ENCODE measurements at regions not wholly inside any gene's neighbourhood (a gene's known extent, or its start where the extent isn't known, plus 50 kb on each side); places are given as distances from the start of the nearest gene placed in this dataset.

DNA sequence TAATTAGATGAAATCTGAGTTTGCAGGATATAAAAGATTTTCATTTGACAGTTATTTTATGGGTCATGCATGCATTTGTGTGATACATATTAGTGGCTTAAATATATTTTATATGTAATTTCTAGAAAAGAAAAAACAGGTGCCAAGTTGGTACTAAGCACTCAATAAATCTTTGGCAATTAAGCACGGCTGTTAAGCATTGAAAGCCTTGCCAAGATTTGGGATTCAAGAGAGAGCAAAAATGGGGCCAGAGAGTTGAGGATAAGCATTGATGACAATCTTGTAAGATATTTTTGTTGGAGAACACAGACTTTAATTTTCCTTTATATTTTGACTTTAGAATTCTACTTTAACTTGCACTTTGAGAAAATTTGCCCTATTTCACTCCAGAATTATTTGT lies 249.8 kb upstream of the MAD2L1 start:
- no peak overlapping the region for H3K27ac ChIP-seq (replicated peaks; ENCODE audit: low read length)
- no peak overlapping the region for H2AK5ac ChIP-seq (ENCODE audit: low read depth, low read length)

DNA sequence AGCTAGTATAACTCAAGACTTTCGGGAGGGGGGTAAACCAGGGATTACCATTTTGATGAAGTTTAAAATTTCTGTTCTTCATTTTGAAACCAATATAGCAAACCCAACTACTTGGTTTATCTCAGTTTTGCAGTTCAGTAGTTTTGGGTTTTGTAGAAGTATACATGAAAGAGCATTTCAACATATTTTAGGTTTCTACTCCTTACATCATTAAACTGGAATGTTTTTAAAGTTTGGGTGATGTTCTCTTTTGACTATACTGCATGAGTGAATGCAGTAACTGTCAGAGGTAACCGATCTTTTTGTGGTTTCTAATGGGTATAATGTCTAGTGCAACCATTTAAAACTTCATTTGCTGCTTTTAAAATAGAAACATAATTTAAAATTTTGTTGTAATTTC lies 248.3 kb upstream of the MAD2L1 start:
- H3K4me3 ChIP-seq (ENCODE audit: low read length in 2 of 2) = no peak overlapping the region
- H2BK15ac ChIP-seq (ENCODE audit: low read length) = no peak overlapping the region
- DNase-seq (ENCODE audit: low spot score) = no peak
- peaks cover 2 to 7% of the 10 kb centered on the region in 2 donors for H3K4me1 ChIP-seq (ENCODE audit: control insufficient read depth in 2 of 2, insufficient read depth in 1 of 2, low read depth in 1 of 2, low read length in 2 of 2)
- H3K27me3 ChIP-seq (ENCODE audit: control insufficient read depth in 3 of 3, insufficient read depth in 3 of 3, low read depth in 1 of 3, low read length in 3 of 3) = no peaks in the 10 kb centered on the region
- no peak overlapping the region for H3K27ac ChIP-seq (replicated peaks; ENCODE audit: low read length)
- H3K18ac ChIP-seq (ENCODE audit: low read length) = no peak overlapping the region
- H2BK12ac ChIP-seq (ENCODE audit: low read length) = no peak overlapping the region
- no peak overlapping the region for H2AK5ac ChIP-seq (ENCODE audit: low read depth, low read length)
- no peak overlapping the region for H3K9ac ChIP-seq (ENCODE audit: low read depth, low read length, poor library complexity)
- no peak overlapping the region for H4K8ac ChIP-seq (ENCODE audit: low read depth, low read length)
- H3K4me2 ChIP-seq (ENCODE audit: insufficient read depth, low read length, poor library complexity, severe bottlenecking) = no peak overlapping the region
- WGBS, 2 donors (ENCODE audit: extremely low coverage in 2 of 2, insufficient read length in 2 of 2, insufficient replicate concordance in 1 of 2) = no CpG with 5 or more reads among the region's 2 CpGs
- H2BK5ac ChIP-seq (ENCODE audit: low read length) = no peak overlapping the region
- H3K4ac ChIP-seq (ENCODE audit: low read length) = no peak overlapping the region
- H3K23ac ChIP-seq (ENCODE audit: low read depth, low read length, poor library complexity) = no peak overlapping the region
- H2BK120ac ChIP-seq (ENCODE audit: low read depth, low read length) = no peak overlapping the region
- H4K91ac ChIP-seq (ENCODE audit: low read depth, low read length, poor library complexity) = no peak overlapping the region
- no peaks in the 10 kb centered on the region for H3K79me1 ChIP-seq (ENCODE audit: low read depth, low read length)
- no peak overlapping the region for H3K14ac ChIP-seq (ENCODE audit: low read length)
- H3K9me3 ChIP-seq (replicated peaks in 1 of 2; ENCODE audit: control insufficient read depth in 2 of 2, insufficient read depth in 1 of 2, low read depth in 1 of 2, low read length in 2 of 2) = peaks cover 0 to 5% of the 10 kb centered on the region in 2 donors
- H2AFZ ChIP-seq (ENCODE audit: low read length) = no peak overlapping the region
- H3K36me3 ChIP-seq (replicated peaks in 1 of 2; ENCODE audit: control insufficient read depth in 2 of 2, insufficient read depth in 2 of 2, low read length in 2 of 2) = no peaks in the 10 kb centered on the region

More for the DNA sequence above, 249.8 kb upstream of the MAD2L1 start:
- no peak overlapping the region for H3K4me3 ChIP-seq (ENCODE audit: low read length in 2 of 2)
- DNase-seq (ENCODE audit: low spot score) = no peak
- H3K9ac ChIP-seq (ENCODE audit: low read depth, low read length, poor library complexity) = no peak overlapping the region
- H3K9me3 ChIP-seq (replicated peaks in 1 of 2; ENCODE audit: control insufficient read depth in 2 of 2, insufficient read depth in 1 of 2, low read depth in 1 of 2, low read length in 2 of 2) = no peaks in the 10 kb centered on the region
- no peak overlapping the region for H2BK12ac ChIP-seq (ENCODE audit: low read length)
- H2BK120ac ChIP-seq (ENCODE audit: low read depth, low read length) = no peak overlapping the region
- H2BK15ac ChIP-seq (ENCODE audit: low read length) = no peak overlapping the region
- no peak overlapping the region for H2BK5ac ChIP-seq (ENCODE audit: low read length)
- H4K91ac ChIP-seq (ENCODE audit: low read depth, low read length, poor library complexity) = no peak overlapping the region
- H3K4ac ChIP-seq (ENCODE audit: low read length) = no peak overlapping the region
- no peak overlapping the region for H3K18ac ChIP-seq (ENCODE audit: low read length)
- no peak overlapping the region for H2AFZ ChIP-seq (ENCODE audit: low read length)
- no peak overlapping the region for H3K14ac ChIP-seq (ENCODE audit: low read length)
- H3K23ac ChIP-seq (ENCODE audit: low read depth, low read length, poor library complexity) = no peak overlapping the region
- H3K36me3 ChIP-seq (replicated peaks in 1 of 2; ENCODE audit: control insufficient read depth in 2 of 2, insufficient read depth in 2 of 2, low read length in 2 of 2) = no peaks in the 10 kb centered on the region
- H3K4me2 ChIP-seq (ENCODE audit: insufficient read depth, low read length, poor library complexity, severe bottlenecking) = no peak overlapping the region
- peaks cover 2 to 7% of the 10 kb centered on the region in 2 donors for H3K4me1 ChIP-seq (ENCODE audit: control insufficient read depth in 2 of 2, insufficient read depth in 1 of 2, low read depth in 1 of 2, low read length in 2 of 2)
- H3K27me3 ChIP-seq (ENCODE audit: control insufficient read depth in 3 of 3, insufficient read depth in 3 of 3, low read depth in 1 of 3, low read length in 3 of 3) = no peaks in the 10 kb centered on the region
- H4K8ac ChIP-seq (ENCODE audit: low read depth, low read length) = no peak overlapping the region
- WGBS, 2 donors (ENCODE audit: extremely low coverage in 2 of 2, insufficient read length in 2 of 2, insufficient replicate concordance in 1 of 2) = no CpG with 5 or more reads among the region's 1 CpG
- no peaks in the 10 kb centered on the region for H3K79me1 ChIP-seq (ENCODE audit: low read depth, low read length)

DNA sequence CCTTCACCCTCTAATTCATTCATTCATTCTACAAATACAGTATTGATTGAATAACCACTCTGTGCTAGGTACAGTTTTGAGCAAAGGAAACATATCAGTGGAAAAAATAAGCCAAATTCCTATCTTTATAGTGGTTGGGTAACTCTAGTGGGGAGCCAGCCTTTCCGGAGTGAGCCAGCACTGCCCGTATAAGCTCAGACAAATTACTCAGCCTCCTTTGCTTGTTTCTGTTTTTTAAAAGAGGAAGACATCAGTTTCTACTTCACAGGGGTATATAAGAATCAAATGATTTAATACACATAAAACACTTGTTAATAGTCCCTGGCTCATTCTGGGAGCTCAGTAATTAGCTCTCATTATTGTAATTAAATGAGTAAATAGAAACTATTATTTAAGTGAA lies 238.2 kb upstream of the MAD2L1 start:
- Histone ChIP-seq H2BK5ac (ENCODE audit: low read length) (no peak overlapping the region), H2AK5ac (ENCODE audit: low read depth, low read length) (no peak overlapping the region), H3K4me1 (ENCODE audit: control insufficient read depth in 2 of 2, insufficient read depth in 1 of 2, low read depth in 1 of 2, low read length in 2 of 2) (no peaks in the 10 kb centered on the region), H3K27ac (replicated peaks; ENCODE audit: low read length) (no peak overlapping the region), H2BK12ac (ENCODE audit: low read length) (no peak overlapping the region), H3K4ac (ENCODE audit: low read length) (no peak overlapping the region), H2BK120ac (ENCODE audit: low read depth, low read length) (no peak overlapping the region), H3K23ac (ENCODE audit: low read depth, low read length, poor library complexity) (no peak overlapping the region), H3K4me3 (ENCODE audit: low read length in 2 of 2) (no peak overlapping the region), H4K91ac (ENCODE audit: low read depth, low read length, poor library complexity) (no peak overlapping the region), H3K36me3 (replicated peaks in 1 of 2; ENCODE audit: control insufficient read depth in 2 of 2, insufficient read depth in 2 of 2, low read length in 2 of 2) (no peaks in the 10 kb centered on the region), H4K8ac (ENCODE audit: low read depth, low read length) (no peak overlapping the region), H2AFZ (ENCODE audit: low read length) (peak overlapping the region; percentile 71), H3K79me1 (ENCODE audit: low read depth, low read length) (no peaks in the 10 kb centered on the region), H3K14ac (ENCODE audit: low read length) (no peak overlapping the region), H3K27me3 (ENCODE audit: control insufficient read depth in 3 of 3, insufficient read depth in 3 of 3, low read depth in 1 of 3, low read length in 3 of 3) (no peaks in the 10 kb centered on the region), H3K18ac (ENCODE audit: low read length) (no peak overlapping the region), H3K9me3 (replicated peaks in 1 of 2; ENCODE audit: control insufficient read depth in 2 of 2, insufficient read depth in 1 of 2, low read depth in 1 of 2, low read length in 2 of 2) (no peaks in the 10 kb centered on the region), H3K9ac (ENCODE audit: low read depth, low read length, poor library complexity) (no peak overlapping the region), H2BK15ac (ENCODE audit: low read length) (no peak overlapping the region), H3K4me2 (ENCODE audit: insufficient read depth, low read length, poor library complexity, severe bottlenecking) (no peak overlapping the region)
- no peak for DNase-seq (ENCODE audit: low spot score)
- WGBS, 2 donors (ENCODE audit: extremely low coverage in 2 of 2, insufficient read length in 2 of 2, insufficient replicate concordance in 1 of 2) = no CpG with 5 or more reads among the region's 2 CpGs

DNA sequence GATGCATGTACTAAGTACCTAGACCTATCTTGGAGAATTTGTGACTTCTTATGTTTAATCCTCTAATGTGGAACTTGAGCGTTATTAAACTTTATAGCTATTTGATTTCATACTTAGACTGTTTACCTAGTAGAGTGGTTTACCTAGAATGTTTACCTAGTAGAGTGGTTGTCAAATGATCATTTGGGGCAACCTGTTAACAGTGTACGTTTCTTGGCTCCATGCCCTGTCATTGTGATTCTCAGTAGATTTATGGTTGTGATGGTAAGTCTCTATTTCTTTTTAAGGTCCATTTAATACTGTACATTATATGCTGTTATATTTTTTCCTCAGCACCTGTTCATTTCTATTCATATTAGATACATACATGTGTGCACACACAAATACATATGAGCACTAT lies 233.0 kb upstream of the MAD2L1 start:
- Histone ChIP-seq H3K4me3 (ENCODE audit: low read length in 2 of 2) (no peak overlapping the region), H3K4me1 (ENCODE audit: control insufficient read depth in 2 of 2, insufficient read depth in 1 of 2, low read depth in 1 of 2, low read length in 2 of 2) (no peaks in the 10 kb centered on the region), H2AK5ac (ENCODE audit: low read depth, low read length) (no peak overlapping the region), H2AFZ (ENCODE audit: low read length) (no peak overlapping the region), H3K36me3 (replicated peaks in 1 of 2; ENCODE audit: control insufficient read depth in 2 of 2, insufficient read depth in 2 of 2, low read length in 2 of 2) (no peaks in the 10 kb centered on the region), H3K23ac (ENCODE audit: low read depth, low read length, poor library complexity) (no peak overlapping the region), H3K79me1 (ENCODE audit: low read depth, low read length) (no peaks in the 10 kb centered on the region), H3K9me3 (replicated peaks in 1 of 2; ENCODE audit: control insufficient read depth in 2 of 2, insufficient read depth in 1 of 2, low read depth in 1 of 2, low read length in 2 of 2) (no peaks in the 10 kb centered on the region), H3K9ac (ENCODE audit: low read depth, low read length, poor library complexity) (no peak overlapping the region), H3K4me2 (ENCODE audit: insufficient read depth, low read length, poor library complexity, severe bottlenecking) (no peak overlapping the region), H3K18ac (ENCODE audit: low read length) (no peak overlapping the region), H3K4ac (ENCODE audit: low read length) (no peak overlapping the region), H3K27ac (replicated peaks; ENCODE audit: low read length) (no peak overlapping the region), H2BK15ac (ENCODE audit: low read length) (no peak overlapping the region), H2BK120ac (ENCODE audit: low read depth, low read length) (no peak overlapping the region), H3K14ac (ENCODE audit: low read length) (no peak overlapping the region), H2BK5ac (ENCODE audit: low read length) (no peak overlapping the region), H2BK12ac (ENCODE audit: low read length) (no peak overlapping the region), H4K8ac (ENCODE audit: low read depth, low read length) (no peak overlapping the region), H4K91ac (ENCODE audit: low read depth, low read length, poor library complexity) (no peak overlapping the region), H3K27me3 (ENCODE audit: control insufficient read depth in 3 of 3, insufficient read depth in 3 of 3, low read depth in 1 of 3, low read length in 3 of 3) (no peaks in the 10 kb centered on the region)
- WGBS, 2 donors (ENCODE audit: extremely low coverage in 2 of 2, insufficient read length in 2 of 2, insufficient replicate concordance in 1 of 2) = no CpG with 5 or more reads among the region's 2 CpGs
- no peak for DNase-seq (ENCODE audit: low spot score)
